Head of caudate nucleus (tissue), 42 donors: ENCODE measurements at regions not wholly inside any gene's neighbourhood (a gene's known extent, or its start where the extent isn't known, plus 50 kb on each side); places are given as distances from the start of the nearest gene placed in this dataset.
A peak's percentile ranks its signal among the peaks of the same experiment; 100 is the strongest.
"Not testable (repeated sequence)": the region's sequence is repeated elsewhere in the genome, so short reads cannot be mapped to it uniquely, and the experiment has no call there.

Source experiments
- DNase-seq, 42 donors: peaks; one replicate each; pipeline versions ENCODE4 v3.0.0 to v3.0.0-alpha.2; 2020 to 2021; ENCODE audit warnings: mixed read lengths in 7 of 42
- intact Hi-C: fragments of 100-400 bp; cut with DNase I; formaldehyde crosslinking; loops from one replicate; pipeline ENCODE4 v1.15.0; 2022

DNA sequence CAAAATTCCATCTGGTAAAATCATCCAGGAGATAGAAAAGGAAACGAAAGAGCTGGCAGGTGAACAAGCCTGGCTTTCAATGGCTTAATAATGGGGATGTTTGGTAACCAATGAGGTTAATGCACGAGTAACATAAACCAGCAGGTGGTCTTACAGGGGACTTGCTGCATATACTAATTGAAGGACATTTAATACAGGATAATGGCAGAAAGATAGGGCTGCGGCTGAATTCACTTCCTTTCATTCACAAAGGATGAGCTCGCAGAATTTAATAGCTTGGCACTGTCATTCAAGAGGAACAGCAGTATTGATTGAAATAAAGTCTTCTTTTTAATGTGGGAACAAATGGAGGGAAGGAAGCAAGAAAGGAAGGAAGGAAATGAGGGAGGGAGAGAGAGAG, 156.3 kb upstream of the RAI2 start:
- DNase-seq, result no peak
- intact Hi-C loops, result no loop called here

DNA sequence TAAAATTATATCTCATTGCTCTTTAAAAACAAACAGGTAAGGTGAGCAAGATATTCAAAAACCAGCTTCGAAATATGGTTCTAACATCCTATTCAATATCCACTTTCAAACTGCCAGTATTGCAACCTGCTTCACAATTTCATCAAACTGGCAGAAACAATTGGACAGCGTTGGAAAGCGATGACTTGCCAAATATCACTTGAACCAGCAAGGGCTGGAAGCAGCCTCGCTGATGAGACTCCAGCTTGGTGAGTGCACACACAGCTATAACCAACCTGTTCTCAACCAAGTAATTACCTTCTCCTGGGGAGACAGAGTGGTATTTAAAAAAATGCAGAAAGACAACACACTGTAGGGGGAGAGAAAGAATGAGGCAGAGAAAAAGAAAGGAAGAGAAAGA, 155.8 kb upstream of the RAI2 start:
- intact Hi-C loops, result no loop called here
- no peak for DNase-seq

DNA sequence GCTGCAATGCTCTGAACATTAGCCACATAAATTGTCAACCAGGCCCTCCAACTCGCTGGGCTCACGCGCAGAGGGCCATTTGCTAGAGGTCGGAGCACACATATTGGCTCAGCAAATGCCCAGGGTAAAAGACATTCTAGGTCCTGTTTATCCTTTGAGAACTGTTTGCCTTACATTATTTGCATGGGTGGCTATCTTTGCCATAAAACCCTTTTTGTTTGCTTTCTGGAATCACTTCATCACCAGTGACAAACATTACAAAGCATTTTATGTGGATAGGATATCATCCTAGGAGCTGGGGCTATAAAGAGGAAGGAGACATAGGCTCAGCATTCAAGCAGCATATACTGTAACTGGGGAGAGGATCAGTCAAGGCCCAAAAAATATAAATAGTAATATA, 149.2 kb upstream of the RAI2 start:
- intact Hi-C loops, result no loop called here
- DNase-seq, result no peak

DNA sequence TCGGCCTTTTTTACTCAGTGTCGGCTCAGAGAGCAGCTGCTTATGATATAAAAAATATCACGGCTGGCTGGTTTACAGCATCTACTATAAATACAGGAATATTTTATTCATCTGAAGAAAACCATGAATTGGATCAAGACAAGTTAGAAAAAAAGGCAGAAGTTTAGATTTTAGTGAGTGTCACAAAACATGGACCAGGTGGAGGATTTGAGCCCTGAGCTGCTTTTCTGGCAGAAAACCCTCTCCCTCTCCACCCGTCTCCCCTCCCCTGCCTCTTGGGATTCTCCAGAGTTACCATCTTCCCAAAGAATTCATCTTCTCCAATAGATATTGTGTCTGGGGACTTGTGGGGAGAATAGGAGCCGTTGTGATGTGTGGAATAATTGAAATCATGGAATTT, 142.8 kb upstream of the RAI2 start:
- intact Hi-C loops, result no loop called here
- no peak for DNase-seq

DNA sequence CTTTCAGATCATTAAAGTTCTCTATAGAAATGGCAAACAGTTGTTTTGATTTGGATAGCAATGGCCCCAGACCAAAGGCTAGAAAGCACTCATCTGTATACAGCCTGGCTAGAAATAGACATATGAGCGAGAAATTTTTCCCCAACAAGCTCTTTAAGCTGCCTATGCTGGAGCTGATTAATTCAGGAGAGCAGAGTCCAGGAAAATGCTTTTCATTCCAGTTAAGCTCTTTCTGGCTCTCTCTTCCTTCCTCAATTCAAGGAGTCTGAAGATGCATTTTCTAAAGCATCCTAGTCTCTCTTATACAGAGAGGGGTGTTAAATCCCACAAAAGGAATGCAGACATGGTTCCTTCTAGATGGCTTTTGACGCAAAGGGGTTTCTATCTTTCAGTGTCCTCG, 141.7 kb upstream of the RAI2 start:
- no peak for DNase-seq
- intact Hi-C loops, result no loop called here

DNA sequence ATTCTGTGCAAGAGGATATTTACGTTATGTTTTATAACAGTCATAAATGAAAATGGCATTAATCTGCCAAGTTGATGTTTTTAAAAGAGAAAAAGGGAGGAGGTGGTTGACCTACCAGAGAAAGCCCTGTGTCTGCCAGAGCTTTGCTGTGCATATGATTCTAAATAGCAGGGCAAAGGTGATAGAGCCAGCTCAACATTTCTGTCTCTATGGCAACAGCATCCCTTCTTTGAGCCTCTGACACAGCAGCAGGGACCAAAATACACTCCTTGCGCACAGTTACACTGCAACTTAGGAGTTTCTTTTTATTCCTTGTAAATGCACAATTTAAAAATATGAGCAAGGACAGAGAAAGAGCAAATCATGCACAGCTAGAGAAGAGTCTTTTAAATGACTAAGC, 133.3 kb upstream of the RAI2 start:
- peak in 2 of 42 donors; percentile 1 to 6 for DNase-seq
- intact Hi-C loops, result no loop called here

DNA sequence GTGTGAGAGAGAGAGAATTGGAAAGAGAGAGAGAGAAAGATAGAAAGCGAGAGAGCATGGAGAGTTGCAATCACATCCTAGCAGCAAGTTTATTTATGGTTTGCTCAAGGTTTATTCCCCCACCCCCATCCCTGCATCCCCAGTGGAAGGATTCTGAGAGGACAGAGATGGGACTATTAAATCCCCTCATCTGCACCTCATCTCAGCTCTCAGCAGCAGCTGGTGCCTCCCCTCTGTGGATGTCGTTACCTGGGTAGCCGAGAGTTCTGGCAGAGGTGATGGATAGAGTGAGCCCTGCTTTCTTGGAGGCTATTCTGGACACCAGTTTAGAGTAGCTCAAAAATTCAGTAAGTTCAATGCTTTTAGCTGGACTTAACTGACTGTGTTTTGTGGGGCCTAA, 132.0 kb upstream of the RAI2 start:
- DNase-seq, result no peak
- intact Hi-C loops, result no loop called here

DNA sequence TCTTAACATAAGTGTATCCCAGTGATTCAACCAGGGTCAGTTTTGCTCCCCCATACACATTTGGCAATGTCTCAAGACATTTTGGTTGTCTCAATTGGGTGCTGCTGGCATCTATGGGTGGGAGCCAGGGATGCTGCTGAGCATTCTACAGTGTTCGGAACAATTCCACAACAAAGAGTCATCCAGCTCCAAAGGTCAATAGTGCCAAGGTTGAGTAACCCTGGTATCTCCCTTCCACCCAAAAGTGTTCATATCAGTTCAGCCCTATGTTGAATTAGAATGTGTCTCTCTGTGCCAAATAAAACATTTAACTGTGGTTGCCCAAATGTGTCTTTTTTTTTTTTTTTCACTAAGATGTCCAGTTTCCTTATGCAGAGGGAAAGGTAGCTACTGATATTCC, 129.4 kb upstream of the RAI2 start:
- intact Hi-C loops, result no loop called here
- no peak for DNase-seq

DNA sequence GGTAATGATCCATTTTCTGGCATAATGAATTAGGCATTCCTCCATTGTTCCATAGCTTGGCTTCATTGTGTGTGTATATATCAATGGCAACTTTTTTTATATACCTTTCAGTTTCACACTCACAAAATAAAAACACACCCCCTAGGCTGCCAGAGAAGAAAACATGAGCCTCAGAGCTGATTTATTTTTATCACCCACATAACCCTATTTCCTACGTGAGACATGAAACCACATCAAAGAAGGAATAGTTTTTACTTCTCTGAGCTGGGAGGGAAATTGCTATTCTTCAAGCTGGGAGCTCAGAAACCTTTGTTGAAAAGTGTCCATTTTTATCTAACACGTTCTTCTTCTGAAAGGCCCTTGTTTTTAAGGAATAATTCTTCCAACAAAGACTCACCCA, 126.7 kb upstream of the RAI2 start:
- no peak for DNase-seq
- intact Hi-C loops, result no loop called here

DNA sequence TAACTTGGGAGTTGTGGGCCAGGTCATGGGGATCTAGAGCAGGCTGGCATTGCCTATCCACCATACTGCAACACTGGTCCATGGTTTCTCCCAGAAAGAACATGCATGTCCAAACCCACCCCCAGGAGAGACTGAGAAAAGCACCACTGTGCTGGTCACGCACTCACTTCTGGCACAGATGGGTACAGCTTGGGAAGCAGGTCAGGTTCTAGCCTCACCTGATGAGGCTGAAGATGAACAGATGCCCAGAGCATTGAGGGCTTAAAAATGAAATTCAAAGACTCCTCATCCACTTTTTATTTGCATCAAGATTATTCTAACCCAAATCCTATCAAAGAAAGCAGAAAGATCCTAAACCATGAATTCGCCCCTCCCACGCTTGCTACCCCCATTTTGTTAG, 125.9 kb upstream of the RAI2 start:
- intact Hi-C loops, result no loop called here
- no peak for DNase-seq

DNA sequence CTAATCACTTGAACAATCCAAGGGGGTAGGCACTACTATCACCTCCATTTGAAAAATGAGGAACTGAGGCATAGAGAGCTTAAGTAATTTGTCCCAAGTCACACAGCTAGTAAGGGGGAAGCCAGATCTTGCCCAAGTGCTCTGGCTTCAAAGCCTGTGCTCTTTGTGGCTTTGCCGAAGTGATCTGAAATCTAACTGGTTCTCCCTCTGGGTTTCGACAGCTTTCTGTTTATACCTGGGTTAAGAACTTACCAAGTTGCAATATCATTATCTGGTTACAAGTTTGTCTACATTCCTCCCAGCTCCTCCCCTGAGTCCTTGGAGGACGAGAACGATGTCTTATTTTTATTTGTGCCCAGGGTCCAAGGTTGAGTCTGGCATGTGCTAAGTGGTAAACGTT, 125.3 kb upstream of the RAI2 start:
- no peak for DNase-seq
- intact Hi-C loops, result no loop called here

DNA sequence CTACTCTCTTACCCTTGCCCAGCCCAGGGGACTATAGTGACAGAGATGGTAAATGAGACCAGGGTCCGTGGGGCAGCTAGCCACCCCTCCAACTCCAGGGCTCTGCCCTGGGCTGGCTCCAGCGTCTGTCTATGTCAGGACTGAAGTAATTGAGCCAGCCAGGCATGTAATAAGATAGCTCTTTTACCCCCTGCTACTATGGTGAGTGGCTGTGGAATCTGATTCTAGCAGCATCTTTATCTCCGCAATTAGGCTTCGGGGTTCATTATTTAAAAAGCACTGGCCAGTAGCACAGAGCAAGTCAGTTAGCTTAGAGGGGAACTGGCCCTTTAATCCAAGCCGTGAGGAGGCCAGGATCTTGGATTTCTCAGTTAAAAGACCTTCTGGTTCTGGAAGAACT, 123.3 kb upstream of the RAI2 start:
- intact Hi-C loops, result no loop called here
- no peak for DNase-seq

DNA sequence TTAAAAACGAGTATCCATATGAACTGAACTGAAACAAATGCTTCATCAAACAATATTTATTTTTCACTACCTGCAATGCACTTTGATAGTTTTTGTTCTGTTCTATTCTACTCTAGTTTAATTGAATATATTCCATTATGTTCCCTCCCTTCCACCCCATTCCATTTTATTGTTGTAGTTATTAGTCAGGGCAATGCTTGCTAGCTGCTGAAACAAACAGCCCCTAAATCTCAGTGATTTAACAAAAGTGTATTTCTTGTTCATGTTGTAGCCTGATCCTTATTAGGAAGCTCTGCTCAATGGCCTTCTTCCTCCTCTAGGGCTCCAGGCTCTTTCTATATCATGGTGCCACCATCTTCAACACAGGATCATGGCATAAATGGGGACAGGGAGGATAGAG, 122.3 kb upstream of the RAI2 start:
- no peak for DNase-seq
- intact Hi-C loops, result no loop called here

DNA sequence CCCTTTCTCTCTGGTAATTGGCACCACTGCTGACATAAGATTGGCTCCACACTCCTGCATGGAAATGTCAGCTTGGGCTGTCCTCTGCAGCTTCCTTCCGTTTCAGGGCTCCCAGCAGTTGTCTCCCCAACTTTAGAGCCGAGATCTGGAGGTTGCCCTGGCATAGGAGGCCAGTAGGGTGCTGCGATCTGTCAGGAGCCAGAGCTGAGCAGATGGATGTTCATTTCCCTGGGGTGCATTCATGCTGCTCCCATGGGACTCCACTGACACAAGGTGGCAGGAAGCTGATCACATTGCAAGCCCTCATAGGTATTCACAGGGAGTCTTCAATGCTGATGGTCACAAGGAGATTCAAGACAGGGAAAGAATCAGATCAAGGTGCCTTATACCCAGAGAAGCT, 116.6 kb upstream of the RAI2 start:
- DNase-seq, result no peak
- intact Hi-C loops, result no loop called here

DNA sequence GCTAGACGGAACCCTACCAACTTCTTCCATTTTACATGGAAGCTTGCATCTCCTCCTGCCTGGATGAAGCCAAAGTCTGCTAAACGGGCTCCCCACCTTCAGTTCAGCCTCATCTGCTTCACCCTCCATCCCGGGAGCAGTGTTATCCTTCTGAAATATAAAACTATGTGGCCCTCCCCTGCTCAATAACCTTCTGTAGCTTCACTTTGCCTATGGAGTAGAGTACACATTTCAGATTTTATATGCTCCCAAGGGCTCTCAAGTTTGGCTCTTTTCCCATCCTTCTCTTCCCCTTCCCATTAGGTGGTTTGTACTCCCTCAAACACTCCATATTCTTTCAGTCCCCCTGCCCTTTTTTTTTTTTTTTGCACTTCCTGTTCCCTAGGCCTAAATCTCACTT, 115.9 kb upstream of the RAI2 start:
- DNase-seq, result no peak
- intact Hi-C loops, result no loop called here

DNA sequence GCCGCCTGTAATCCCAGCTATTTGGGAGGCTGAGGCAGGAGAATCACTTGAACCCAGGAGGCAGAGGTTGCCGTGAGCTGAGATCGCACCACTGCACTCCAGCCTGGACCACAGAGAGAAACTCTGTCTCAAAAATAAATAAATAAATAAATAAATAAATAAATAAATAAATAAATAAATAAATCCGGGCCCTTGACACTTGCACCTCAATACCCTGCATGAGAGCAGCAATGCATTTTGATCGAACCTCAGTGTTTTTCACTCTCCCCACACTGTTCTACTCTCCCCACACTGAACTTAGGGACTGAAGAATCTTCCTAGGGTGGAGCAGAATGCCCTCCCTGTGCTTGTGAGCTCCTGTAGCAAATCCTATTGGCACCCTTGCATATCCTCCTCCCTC, 114.3 kb upstream of the RAI2 start:
- intact Hi-C loops, DNase-seq: not testable (repeated sequence)

DNA sequence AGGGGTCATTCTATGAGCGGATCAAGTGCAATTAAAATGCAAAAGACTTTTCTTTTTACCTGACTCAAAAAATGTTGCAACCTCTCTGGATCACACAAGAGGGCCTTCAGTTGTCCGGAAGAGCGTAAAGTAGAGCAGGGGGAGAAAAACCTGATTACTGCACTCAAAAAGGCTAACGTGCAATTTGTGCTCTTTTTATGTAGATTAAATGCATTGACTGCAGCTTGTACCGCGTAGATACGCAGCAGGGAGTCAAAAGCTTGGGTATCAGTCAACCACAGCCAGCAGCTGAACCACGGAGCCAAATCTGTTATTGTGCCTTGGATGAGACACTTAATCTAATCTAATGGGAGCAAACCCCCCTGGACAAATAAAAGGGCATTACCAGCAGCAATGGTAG, 107.3 kb upstream of the RAI2 start:
- intact Hi-C loops, result no loop called here
- no peak for DNase-seq

DNA sequence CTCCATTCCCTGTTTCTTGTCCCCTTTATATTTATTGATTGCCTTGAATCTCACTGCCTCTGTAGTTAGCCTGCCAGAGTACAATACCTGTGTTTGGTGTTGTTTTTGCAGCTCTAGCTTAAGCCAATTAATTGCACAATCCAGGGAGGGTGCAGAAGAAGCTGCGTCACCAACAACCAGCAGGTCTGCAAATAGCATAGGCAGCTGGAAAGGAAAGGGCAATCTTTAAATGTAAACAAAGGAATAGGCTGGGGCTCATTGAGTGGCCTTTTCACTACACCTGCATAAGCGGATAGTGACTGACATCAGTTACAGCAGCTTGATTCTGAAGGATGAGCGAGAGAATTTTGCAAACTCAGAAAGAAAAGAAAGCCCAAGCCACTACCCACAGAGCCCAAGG, 106.8 kb upstream of the RAI2 start:
- intact Hi-C loops, result no loop called here
- DNase-seq, result no peak

DNA sequence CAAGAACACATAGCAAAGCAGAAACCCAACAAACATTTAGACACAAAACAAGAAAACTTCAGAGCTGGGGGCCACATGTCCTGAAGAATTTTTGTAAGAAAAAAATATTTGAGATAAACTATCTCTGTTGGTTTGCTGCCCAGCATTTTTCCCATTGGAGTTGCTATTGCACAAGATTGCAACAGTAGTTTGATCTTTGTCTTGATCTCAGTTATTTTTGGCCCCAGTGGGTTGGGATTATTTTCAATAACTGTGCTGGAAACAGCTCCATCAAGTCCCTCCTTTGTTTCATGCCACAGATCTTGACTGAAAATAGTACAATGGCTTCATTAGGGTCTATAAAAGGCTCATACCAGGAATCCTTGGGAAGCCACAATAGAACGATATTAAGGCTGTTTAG, 103.8 kb upstream of the RAI2 start:
- DNase-seq, result no peak
- intact Hi-C loops, result no loop called here

DNA sequence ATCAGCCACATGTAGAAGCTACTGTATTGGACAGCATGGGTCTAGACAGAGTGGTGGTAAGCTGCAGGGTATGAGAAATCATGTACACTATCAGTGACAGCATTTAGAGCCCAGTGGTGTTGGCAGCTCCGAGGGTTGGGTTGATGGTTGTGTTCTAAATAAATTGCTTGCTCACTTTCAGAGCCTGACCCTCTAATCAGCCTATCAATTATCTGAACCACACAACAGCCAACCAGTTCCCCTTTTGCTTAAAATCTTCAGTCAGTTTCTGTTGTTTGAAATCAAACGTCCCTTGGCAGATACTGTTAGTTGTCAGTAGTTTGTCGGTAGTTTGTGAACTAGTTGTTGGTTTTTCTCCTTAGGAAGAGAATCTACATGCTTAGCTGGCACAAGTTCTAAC, 99.8 kb upstream of the RAI2 start:
- DNase-seq, result no peak
- intact Hi-C loops, result no loop called here

DNA sequence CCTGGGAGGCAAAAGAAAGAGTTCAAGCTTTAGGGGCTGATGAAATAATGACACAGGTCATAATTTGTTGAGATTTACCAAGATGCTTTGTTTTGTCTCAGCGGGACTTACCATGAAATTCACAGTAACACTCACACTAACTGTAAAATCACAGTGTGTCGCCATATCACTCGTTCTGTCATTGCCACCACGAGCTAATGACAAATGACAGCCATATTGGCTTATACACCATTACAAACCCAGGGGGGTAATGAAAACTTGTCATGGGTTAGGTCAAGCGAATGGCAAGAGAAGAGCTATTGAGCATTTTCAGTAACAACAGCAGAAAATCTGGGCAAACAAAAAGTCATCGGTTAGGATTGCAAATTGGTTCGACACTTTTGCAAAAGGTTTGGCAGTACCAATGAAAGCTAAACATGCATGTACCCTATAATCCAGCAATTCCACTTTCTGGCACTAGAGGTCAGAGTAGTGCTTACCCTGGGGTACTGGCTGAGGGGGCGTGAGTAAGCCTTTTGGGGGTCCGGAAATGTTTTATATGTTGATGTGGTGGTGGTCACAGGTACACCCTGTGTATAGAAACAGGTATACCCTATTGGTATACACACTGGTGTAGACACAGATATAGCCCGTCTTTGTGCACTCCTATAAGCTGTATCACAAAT, 83.9 kb upstream of the RAI2 start:
- peak in 5 of 42 donors; percentile 2 to 40 (median 8) for DNase-seq
- intact Hi-C loops, result no loop called here

DNA sequence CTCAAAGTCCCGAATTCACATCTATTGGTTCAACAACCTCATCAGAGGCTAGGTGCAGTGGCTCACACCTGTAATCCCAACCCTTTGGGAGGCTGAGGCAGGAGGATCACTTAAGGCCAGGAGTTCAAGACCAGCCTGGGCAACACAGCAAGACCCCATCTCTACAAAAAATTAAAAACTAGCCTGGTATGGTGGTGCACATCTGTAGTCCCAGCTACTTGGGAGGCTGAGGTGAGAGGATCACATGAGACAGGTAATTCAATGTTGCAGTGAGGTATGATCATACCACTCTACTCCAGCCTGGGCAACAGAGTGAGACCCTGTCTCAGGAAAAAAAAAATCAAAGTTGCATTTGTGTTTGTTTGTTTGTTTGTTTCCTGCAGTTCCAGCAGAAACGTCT, 80.1 kb upstream of the RAI2 start:
- intact Hi-C loops, DNase-seq: not testable (repeated sequence)
